Activated CD8-positive, alpha-beta memory T cell treated with anti-CD3 and anti-CD28 coated beads, Interleukin-2, amount 50 U/mL, for 24 hours (primary cell): ENCODE measurements at regions not wholly inside any gene's neighbourhood (a gene's known extent, or its start where the extent isn't known, plus 50 kb on each side); places are given as distances from the start of the nearest gene placed in this dataset.
"Not testable (repeated sequence)": the region's sequence is repeated elsewhere in the genome, so short reads cannot be mapped to it uniquely, and the experiment has no call there.

Experiments
- DNase-seq: peaks from one replicate; pipeline ENCODE4 v3.0.0-alpha.2; 2020; ENCODE audit errors: extremely low read depth

- no peak for DNase-seq
Measured at GRCh38 chrY:7317571-7317970, 406.0 kb upstream of the AMELY start.

GRCh38 chrY:7310482-7311269, 399.1 kb upstream of the AMELY start:
- DNase-seq = peak; percentile 18

GRCh38 chrY:7308816-7309215, 397.3 kb upstream of the AMELY start:
- no peak for DNase-seq

GRCh38 chrY:7302306-7302705, 390.8 kb upstream of the AMELY start:
- no peak for DNase-seq

- no peak for DNase-seq
Measured at GRCh38 chrY:7299960-7300359, 388.4 kb upstream of the AMELY start.

- DNase-seq = no peak
Measured at GRCh38 chrY:7292113-7292512, 380.6 kb upstream of the AMELY start.

GRCh38 chrY:7289889-7290833, 378.6 kb upstream of the AMELY start:
- no peak for DNase-seq

GRCh38 chrY:7288611-7289010, 377.1 kb upstream of the AMELY start:
- no peak for DNase-seq

GRCh38 chrY:7287963-7288362, 376.4 kb upstream of the AMELY start:
- DNase-seq = not testable (repeated sequence)

GRCh38 chrY:7285388-7285787, 373.8 kb upstream of the AMELY start:
- no peak for DNase-seq

GRCh38 chrY:7283001-7283400, 371.4 kb upstream of the AMELY start:
- no peak for DNase-seq

GRCh38 chrY:7280151-7280740, 368.7 kb upstream of the AMELY start:
- not testable (repeated sequence) for DNase-seq

GRCh38 chrY:7275751-7276150, 364.2 kb upstream of the AMELY start:
- DNase-seq = no peak

- DNase-seq = no peak
Measured at GRCh38 chrY:7275014-7275413, 363.5 kb upstream of the AMELY start.

- no peak for DNase-seq
Measured at GRCh38 chrY:7274369-7274913, 362.9 kb upstream of the AMELY start.

- DNase-seq = peak; percentile 56
Measured at GRCh38 chrY:7273587-7274203, 362.1 kb upstream of the AMELY start.

- peak; percentile 12 for DNase-seq
Measured at GRCh38 chrY:7272556-7273195, 361.1 kb upstream of the AMELY start.

- DNase-seq = no peak
Measured at GRCh38 chrY:7263773-7264172, 352.2 kb upstream of the AMELY start.

GRCh38 chrY:7262531-7262930, 351.0 kb upstream of the AMELY start:
- no peak for DNase-seq

- DNase-seq = no peak
Measured at GRCh38 chrY:7261254-7261653, 349.7 kb upstream of the AMELY start.

- DNase-seq = no peak
Measured at GRCh38 chrY:7240101-7240500, 328.5 kb upstream of the AMELY start.
